MG63 (cell line): ENCODE measurements at regions not wholly inside any gene's neighbourhood (a gene's known extent, or its start where the extent isn't known, plus 50 kb on each side); places are given as distances from the start of the nearest gene placed in this dataset.
A peak's percentile ranks its signal among the peaks of the same experiment; 100 is the strongest.

ENCODE experiments used
- DNase-seq: peaks from one replicate; pipeline ENCODE4 v3.0.0-alpha.2; 2020
- H3K27me3 ChIP-seq: fragments of 250-450 bp; sonication (Bioruptor Pico); 2 replicates; pipeline ENCODE4 v1.5.1; 2020; ENCODE audit warnings: mild to moderate bottlenecking, moderate library complexity
- H3K36me3 ChIP-seq: fragments of 250-450 bp; sonication (Bioruptor Pico); 2 replicates; pipeline ENCODE4 v1.5.1; 2020; ENCODE audit warnings: mild to moderate bottlenecking, moderate library complexity
- H3K4me3 ChIP-seq: fragments of 250-450 bp; sonication (Bioruptor Pico); 2 replicates; pipeline ENCODE4 v1.5.1; 2020; ENCODE audit warnings: mild to moderate bottlenecking, moderate library complexity
- H3K9me3 ChIP-seq: fragments of 250-450 bp; sonication (Bioruptor Pico); 2 replicates; pipeline ENCODE4 v1.5.1; 2020; ENCODE audit warnings: mild to moderate bottlenecking, moderate library complexity

DNA sequence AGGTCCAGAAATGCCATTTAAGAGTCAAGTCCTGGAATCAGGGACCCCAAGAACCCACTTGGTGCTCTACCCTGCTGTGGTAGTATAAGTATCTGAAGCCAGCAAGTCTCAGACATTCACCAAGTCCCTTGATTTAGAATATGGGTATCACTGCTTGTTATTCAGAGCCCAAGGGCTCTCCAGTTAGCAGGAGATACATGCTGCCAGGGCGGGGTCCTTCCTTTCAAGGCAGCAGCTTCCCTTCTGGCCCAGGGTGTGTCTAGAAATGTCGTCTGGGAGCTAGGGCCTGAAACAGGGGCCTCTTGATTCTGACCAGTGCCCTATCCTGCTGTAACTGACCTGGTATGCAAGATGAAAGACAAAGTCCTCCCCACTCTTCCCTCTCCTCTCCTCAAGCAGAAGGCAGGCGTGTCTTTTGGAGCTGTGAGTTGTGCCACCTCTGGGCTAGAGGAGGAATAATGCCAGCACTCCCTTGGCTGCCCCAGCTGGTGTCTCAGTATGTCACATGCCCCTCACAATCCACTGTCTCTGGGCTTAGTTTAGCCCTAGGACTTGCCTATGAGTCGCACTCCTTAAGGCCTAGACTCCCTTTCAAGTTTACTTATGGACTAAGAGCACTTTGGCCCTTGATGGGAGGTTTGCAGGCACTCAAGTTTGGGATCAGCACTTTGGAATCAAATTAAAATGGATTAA, 200.2 kb downstream of the MRPL39 start:
- H3K9me3 ChIP-seq: no peaks in the 10 kb centered on the region
- no peak overlapping the region for H3K4me3 ChIP-seq
- DNase-seq: no peak
- H3K36me3 ChIP-seq: no peaks in the 10 kb centered on the region
- H3K27me3 ChIP-seq: no peaks in the 10 kb centered on the region

- no peaks in the 10 kb centered on the region for H3K27me3 ChIP-seq
- H3K4me3 ChIP-seq: no peak overlapping the region
- H3K9me3 ChIP-seq: no peaks in the 10 kb centered on the region
- DNase-seq: no peak
- no peaks in the 10 kb centered on the region for H3K36me3 ChIP-seq
Observed at GRCh38 chr21:25405984-25406383, 201.3 kb downstream of the MRPL39 start.

DNA sequence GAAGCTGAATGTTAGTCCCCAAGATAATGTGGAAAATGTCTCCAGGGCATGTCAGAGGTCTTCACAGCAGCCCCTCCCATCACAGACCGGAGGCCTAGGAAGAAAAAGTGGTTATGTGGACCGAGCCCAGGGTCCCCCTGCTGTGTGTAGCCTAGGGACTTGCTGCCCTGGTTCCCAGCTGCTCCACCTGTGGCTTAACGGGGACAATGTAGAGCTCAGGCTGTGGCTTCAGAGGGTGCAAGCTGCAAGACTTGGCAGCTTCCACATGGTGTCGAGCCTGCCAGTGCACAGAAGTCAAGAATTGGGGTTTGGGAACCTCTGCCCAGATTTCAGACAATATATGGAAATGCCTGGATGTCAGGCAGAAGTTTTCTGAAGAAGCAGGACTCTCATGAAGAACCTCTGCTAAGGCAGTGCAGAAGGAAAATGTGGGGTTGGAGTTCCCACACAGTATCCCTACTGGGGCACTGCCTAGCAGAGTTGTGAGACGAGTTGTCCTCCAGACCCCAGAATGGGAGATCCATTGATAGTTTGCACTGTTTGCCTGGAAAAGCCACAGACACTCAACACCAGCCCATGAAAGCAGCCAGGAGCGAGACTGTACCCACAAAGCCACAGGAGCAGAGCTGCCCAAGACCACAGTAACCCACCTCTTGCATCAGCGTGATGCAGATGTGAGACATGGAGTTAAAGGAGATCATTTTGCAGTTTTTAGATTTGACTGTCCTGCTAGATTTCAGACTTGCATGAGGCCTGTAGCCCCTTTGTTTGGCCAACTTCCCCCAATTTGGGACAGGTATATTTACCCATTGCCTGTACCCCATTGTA, 204.9 kb downstream of the MRPL39 start:
- Histone ChIP-seq H3K36me3 (no peaks in the 10 kb centered on the region), H3K4me3 (no peak overlapping the region), H3K9me3 (no peaks in the 10 kb centered on the region), H3K27me3 (no peaks in the 10 kb centered on the region)
- no peak for DNase-seq

GRCh38 chr21:25400427-25400826, 206.9 kb downstream of the MRPL39 start:
- Histone ChIP-seq H3K4me3 (no peak overlapping the region), H3K9me3 (no peaks in the 10 kb centered on the region), H3K27me3 (no peaks in the 10 kb centered on the region), H3K36me3 (no peaks in the 10 kb centered on the region)
- no peak for DNase-seq

DNA sequence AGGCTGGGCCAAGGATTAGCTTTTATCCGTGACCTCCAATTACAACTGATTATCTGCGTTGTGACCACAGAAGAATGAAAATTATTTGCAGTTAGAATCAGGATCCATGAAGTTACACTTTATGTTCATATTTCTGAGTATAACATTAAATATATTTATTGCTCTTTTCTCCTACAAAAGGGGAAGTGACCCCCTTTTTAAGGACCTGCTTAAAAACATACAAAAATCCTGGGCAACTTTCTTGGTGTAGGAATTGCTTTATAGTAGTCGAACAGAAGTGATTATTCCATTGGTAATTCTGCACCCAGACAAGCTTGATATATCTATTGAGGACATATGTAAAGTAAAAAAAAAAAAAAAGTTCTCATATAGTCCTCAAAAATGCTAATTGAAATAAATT, 208.7 kb downstream of the MRPL39 start:
- Histone ChIP-seq H3K9me3 (no peaks in the 10 kb centered on the region), H3K36me3 (no peaks in the 10 kb centered on the region), H3K4me3 (no peak overlapping the region), H3K27me3 (no peaks in the 10 kb centered on the region)
- no peak for DNase-seq

- Histone ChIP-seq H3K4me3 (no peak overlapping the region), H3K9me3 (no peaks in the 10 kb centered on the region), H3K27me3 (no peaks in the 10 kb centered on the region), H3K36me3 (no peaks in the 10 kb centered on the region)
- DNase-seq: no peak
Observed at GRCh38 chr21:25396135-25396711, 211.1 kb downstream of the MRPL39 start.

GRCh38 chr21:25391777-25392176, 215.5 kb downstream of the MRPL39 start:
- DNase-seq: no peak
- H3K27me3 ChIP-seq: no peaks in the 10 kb centered on the region
- H3K9me3 ChIP-seq: no peaks in the 10 kb centered on the region
- H3K36me3 ChIP-seq: no peaks in the 10 kb centered on the region
- no peak overlapping the region for H3K4me3 ChIP-seq

- DNase-seq: no peak
- Histone ChIP-seq H3K36me3 (no peaks in the 10 kb centered on the region), H3K27me3 (no peaks in the 10 kb centered on the region), H3K4me3 (no peak overlapping the region), H3K9me3 (no peaks in the 10 kb centered on the region)
Observed at GRCh38 chr21:25390701-25391100, 216.6 kb downstream of the MRPL39 start.

DNA sequence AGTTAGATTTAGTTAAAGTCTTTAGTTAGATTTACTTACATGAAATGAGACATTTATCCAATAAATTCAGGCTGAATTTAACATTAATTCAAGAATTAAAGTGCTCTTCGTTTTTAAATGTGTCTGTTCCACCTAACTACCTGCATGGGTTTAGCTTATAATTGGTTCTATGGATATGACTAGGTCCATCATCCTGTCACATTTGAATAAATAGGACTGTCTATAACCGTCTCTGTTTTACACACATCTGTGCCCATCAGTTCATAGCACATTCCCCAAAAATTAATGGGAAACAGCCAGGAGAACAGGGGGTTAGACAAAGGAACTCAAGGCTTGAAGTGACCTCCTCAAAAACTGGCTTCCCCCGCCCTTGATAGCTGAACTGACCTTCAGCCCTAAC, 219.6 kb downstream of the MRPL39 start:
- Histone ChIP-seq H3K27me3 (no peaks in the 10 kb centered on the region), H3K4me3 (no peak overlapping the region), H3K36me3 (no peaks in the 10 kb centered on the region), H3K9me3 (no peaks in the 10 kb centered on the region)
- no peak for DNase-seq

DNA sequence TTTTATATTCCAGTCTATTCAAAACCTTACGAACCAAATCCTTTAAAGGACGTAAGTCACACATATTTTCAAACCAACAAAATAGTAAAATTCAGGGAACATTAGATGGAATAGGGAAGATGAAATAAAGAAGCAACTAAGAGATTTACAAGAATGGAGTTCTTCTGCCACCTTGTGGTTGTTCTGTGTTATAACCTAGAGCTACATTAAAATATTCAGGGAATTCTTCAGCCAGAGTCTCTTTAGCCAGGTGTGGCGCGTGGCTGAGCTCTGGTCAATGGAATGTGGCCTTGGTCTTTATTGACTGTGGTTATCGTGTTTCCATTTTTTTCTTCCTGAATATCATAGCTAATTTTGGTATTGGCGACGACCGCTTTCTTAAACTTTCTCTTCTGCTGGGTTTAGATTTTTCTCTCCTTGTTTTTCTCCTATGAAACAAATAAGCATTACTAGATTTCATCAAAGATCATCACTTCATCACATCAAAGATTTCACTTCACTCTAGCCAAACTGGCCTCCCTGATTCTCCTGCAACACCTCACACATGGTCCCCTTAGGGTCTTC, 221.3 kb downstream of the MRPL39 start:
- Histone ChIP-seq H3K36me3 (no peaks in the 10 kb centered on the region), H3K27me3 (no peaks in the 10 kb centered on the region), H3K4me3 (no peak overlapping the region), H3K9me3 (no peaks in the 10 kb centered on the region)
- peak; percentile 9 for DNase-seq

GRCh38 chr21:25385341-25385740, 221.9 kb downstream of the MRPL39 start:
- Histone ChIP-seq H3K36me3 (no peaks in the 10 kb centered on the region), H3K4me3 (no peak overlapping the region), H3K9me3 (no peaks in the 10 kb centered on the region), H3K27me3 (no peaks in the 10 kb centered on the region)
- no peak for DNase-seq

- Histone ChIP-seq H3K36me3 (no peaks in the 10 kb centered on the region), H3K27me3 (no peaks in the 10 kb centered on the region), H3K4me3 (no peak overlapping the region), H3K9me3 (no peaks in the 10 kb centered on the region)
- DNase-seq: no peak
Observed at GRCh38 chr21:25384782-25385181, 222.5 kb downstream of the MRPL39 start.

GRCh38 chr21:25383545-25383944, 223.7 kb downstream of the MRPL39 start:
- no peaks in the 10 kb centered on the region for H3K36me3 ChIP-seq
- H3K9me3 ChIP-seq: no peaks in the 10 kb centered on the region
- H3K4me3 ChIP-seq: no peak overlapping the region
- DNase-seq: no peak
- no peaks in the 10 kb centered on the region for H3K27me3 ChIP-seq

DNA sequence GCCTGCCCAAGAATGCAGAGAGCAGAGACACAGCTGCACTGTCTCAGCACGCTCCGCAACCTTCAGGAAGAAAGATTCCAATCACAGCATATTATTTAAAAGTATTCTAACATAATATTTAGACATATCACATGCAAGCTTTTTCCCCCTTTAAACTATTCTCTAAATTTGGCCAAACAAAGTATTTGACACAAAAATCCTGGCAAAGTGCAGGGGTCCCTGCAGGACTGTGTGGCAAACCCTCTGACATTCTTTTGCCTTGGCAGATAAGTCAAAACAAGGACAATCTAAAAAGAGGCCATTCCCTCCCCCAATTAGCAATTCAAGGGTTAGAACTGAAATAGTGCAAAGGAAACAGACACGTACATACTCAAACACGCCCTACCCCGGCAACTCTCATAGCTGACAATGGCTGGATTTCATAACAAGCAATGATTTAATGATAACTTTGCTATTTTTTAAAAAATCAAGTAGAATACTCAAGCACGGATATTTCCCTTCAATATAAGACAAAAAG, 225.3 kb downstream of the MRPL39 start:
- Histone ChIP-seq H3K27me3 (no peaks in the 10 kb centered on the region), H3K4me3 (no peak overlapping the region), H3K9me3 (peaks cover 8% of the 10 kb centered on the region), H3K36me3 (no peaks in the 10 kb centered on the region)
- DNase-seq: no peak

DNA sequence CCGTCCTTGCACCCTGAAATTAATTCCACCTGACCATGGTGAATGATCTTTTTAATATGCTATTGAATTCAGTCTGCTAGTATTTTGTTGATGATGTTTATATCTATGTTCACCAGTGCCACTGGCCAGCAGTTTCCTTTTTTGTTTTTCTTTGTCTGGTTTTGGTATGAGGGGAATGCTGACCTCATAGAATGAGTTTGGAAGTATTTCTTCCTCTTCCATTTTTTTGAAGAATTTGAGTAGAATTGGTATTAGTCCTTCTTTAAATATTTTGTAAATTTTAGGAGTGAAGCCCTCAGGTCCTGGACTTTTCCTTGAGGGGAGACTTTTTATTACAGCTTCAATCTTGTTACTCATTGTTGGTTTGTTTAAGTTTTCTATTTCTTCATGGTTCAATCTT, 231.6 kb downstream of the MRPL39 start:
- Histone ChIP-seq H3K9me3 (peaks cover 11% of the 10 kb centered on the region), H3K36me3 (no peaks in the 10 kb centered on the region), H3K4me3 (no peak overlapping the region), H3K27me3 (no peaks in the 10 kb centered on the region)
- no peak for DNase-seq

GRCh38 chr21:25373126-25374082, 233.9 kb downstream of the MRPL39 start:
- Histone ChIP-seq H3K36me3 (no peaks in the 10 kb centered on the region), H3K4me3 (no peak overlapping the region), H3K9me3 (peaks cover 10% of the 10 kb centered on the region), H3K27me3 (no peaks in the 10 kb centered on the region)
- no peak for DNase-seq
